Tibial artery (tissue), 4 donors: ENCODE measurements at regions not wholly inside any gene's neighbourhood (a gene's known extent, or its start where the extent isn't known, plus 50 kb on each side); places are given as distances from the start of the nearest gene placed in this dataset.
"Not testable (repeated sequence)": the region's sequence is repeated elsewhere in the genome, so short reads cannot be mapped to it uniquely, and the experiment has no call there.

ENCODE experiments used
- DNase-seq, 2 donors: peaks; one replicate each; pipeline ENCODE4 v3.0.0-alpha.2; 2019
- H3K27ac ChIP-seq, 2 donors: fragments of 200-600 bp; sonication (generic) in 1 of 2; 1 replicate in 1 of 2; 2 replicates in 1 of 2; pipeline ENCODE4 v1.5.1; 2018 to 2019; ENCODE audit warnings: mild to moderate bottlenecking in 1 of 2
- H3K27me3 ChIP-seq, 2 donors: fragments of 200-600 bp; sonication (generic) in 1 of 2; one replicate each; pipeline versions ENCODE4 v1.5.1 to v1.6.0; 2016 to 2019
- H3K36me3 ChIP-seq, 3 donors: fragments of 200-600 bp; sonication (generic) in 2 of 3; one replicate each; pipeline ENCODE4 v1.5.1; 2016 to 2019; ENCODE audit warnings: mild to moderate bottlenecking in 2 of 3
- H3K4me1 ChIP-seq, 4 donors: fragments of 200-600 bp; sonication (generic) in 2 of 4; 1 replicate in 3 of 4; 2 replicates in 1 of 4; pipeline ENCODE4 v1.5.1; 2016 to 2019
- H3K4me3 ChIP-seq, 2 donors: fragments of 200-600 bp; sonication (generic) in 1 of 2; 1 replicate in 1 of 2; 2 replicates in 1 of 2; pipeline ENCODE4 v1.5.1; 2018 to 2019; ENCODE audit warnings: mild to moderate bottlenecking in 2 of 2
- H3K9me3 ChIP-seq, 3 donors: fragments of 200-600 bp; sonication (generic) in 1 of 3; one replicate each; pipeline ENCODE4 v1.5.1; 2016 to 2019
- intact Hi-C: fragments of 100-400 bp; cut with DNase I; formaldehyde crosslinking; loops from one replicate; pipeline ENCODE4 v1.15.0; 2023; ENCODE audit warnings: low total_unique reads
- TF ChIP-seq, protein P1 (sequence below), 2 experiments: fragments of 200-600 bp in 1 of 2; fragments of 450-650 bp in 1 of 2; IDR thresholded peaks; one replicate each; pipeline ENCODE4 v1.5.1; 2017 to 2019; ENCODE audit warnings: antibody characterized with exemption in 2 of 2, mild to moderate bottlenecking in 1 of 2, moderate library complexity in 1 of 2

DNA sequence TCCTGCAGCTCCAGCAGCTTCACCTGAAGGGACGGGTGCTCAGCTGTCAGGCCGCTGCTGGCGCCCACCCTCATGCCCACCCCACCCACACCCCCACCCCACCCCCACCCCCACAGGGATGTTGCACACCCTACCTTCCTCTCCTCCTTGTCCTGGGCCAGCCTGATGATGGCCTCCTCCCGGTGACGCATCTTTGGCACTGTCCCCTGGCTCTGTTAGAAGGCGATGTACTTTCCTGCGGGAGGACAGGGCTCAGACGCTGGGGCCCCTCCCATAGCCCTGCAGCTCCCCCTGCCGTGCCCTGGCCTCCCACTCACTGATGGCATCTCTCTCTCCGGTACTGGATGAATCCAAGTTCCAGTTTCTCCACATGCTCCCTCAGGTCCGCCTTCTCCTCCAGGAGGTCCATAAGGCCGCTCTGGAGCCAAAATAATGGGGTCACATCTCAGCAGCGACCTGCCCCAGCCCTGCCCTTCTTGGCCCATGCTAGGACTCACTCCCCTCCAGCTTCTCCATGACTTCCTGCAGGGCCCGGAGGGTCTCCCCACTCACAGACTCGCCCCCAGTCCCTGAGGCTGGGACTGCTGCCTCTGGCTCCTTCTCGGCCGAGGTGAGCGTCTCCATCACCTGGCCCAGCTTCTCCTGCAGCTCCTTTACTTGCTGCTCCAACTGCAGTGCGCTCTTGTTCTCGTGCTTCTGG is 55.2 kb downstream of the GOLGA8B start:
- DNase-seq, intact Hi-C loops, H3K27ac ChIP-seq: not testable (repeated sequence)

DNA sequence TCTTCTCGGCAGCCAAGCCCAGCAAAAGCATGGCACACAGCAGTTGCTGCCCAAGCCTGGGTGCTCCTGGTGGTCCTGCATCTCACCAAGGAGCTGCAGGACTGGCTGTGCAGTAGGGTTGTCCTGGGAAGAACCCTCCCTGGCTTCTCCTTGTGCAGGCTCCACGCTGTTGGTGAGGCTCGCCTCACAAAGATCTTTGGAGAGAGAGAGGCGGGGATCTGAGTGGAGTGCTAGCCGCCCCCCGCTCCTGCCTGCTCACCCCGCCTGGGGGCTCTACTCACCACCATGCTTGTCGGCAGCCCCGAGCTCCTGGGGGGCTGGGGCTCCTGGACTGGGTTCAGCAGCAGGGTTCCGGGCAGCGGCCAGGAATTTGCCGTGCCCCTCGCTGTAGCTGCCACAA is 55.8 kb downstream of the GOLGA8B start:
- H3K36me3 ChIP-seq, H3K9me3 ChIP-seq, DNase-seq, intact Hi-C loops, H3K4me3 ChIP-seq, H3K4me1 ChIP-seq, H3K27me3 ChIP-seq, H3K27ac ChIP-seq: not testable (repeated sequence)

More for the DNA sequence above, 55.2 kb downstream of the GOLGA8B start:
- H3K27me3 ChIP-seq, H3K4me1 ChIP-seq, H3K36me3 ChIP-seq, H3K4me3 ChIP-seq, H3K9me3 ChIP-seq: not testable (repeated sequence)

DNA sequence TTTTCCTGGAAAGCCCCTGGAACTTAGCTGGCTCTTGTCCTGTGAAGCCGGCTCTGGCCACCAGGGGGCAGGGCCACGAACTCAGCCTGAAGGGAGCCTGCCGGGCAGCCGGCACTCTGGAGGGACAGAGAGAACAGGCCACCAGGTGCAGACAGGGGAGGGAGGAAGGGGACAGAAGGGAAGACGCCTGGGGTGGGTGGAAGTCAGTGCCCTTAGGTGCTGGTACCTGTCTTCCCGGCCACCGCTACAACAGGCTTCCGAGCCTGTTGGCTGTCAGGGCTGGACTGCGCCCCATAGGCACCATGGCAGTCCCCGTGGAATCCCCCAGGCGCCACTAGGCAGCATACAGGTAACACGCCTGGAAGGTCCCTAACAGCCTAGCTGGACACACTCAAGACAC is 59.6 kb downstream of the GOLGA8B start:
- intact Hi-C loops, H3K9me3 ChIP-seq, H3K4me3 ChIP-seq, H3K4me1 ChIP-seq, DNase-seq, H3K36me3 ChIP-seq, H3K27me3 ChIP-seq, H3K27ac ChIP-seq: not testable (repeated sequence)

DNA sequence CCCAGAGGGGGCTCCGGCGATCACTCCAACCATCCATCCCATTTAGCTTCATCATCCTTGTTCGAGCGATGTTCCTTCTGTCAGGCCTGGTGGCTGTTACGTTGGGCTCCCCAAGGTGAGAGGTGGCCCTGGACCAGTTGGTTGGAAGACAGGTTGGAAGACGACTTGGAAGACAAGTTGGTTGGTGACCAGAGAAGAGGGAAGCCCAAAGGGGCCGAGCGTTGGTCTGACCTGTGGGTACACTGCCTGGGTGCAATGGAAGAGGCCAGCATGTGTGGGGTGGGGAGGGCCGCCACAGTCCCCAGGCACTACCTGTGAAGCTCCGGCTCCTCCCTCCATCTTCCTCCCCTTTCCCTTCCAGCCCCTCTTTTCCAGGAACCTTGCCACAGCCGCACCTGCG is 60.9 kb downstream of the GOLGA8B start:
- DNase-seq, H3K27ac ChIP-seq, H3K9me3 ChIP-seq, H3K36me3 ChIP-seq, H3K4me3 ChIP-seq, H3K4me1 ChIP-seq, H3K27me3 ChIP-seq, intact Hi-C loops: not testable (repeated sequence)

DNA sequence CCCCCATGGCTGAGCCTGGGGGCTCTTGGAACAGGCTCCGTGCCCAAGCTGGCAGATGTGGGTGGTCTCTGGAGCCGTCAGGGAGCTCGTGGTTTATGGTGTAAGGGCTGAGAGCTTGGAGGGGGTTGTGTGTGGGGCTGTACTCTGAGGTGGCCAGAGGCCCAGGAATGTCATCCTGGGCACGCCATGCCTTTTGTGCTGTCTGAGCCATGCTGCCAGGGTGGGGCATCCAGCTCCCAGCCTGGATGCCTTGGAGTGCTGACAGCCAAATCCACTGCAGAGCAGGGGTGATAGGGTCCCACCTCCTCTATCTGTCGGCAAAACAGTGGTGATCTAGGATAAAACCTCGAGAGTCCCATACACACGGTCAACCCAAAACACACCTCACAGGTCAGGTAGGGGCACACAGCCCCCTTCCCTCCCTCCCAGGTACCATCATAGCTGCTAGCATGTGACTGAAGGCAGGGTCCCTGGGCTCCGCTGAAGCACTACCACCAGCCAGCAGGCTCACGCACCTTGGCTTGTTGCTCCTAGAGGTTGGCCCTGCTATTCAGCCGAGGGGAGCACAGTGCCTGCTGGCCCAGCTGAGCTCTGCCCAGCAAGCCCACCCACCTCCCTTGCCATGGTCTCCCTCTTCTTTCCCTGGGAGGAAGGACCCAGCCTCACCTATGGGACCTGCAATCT is 61.5 kb downstream of the GOLGA8B start:
- H3K36me3 ChIP-seq, H3K4me3 ChIP-seq, intact Hi-C loops, H3K9me3 ChIP-seq, H3K4me1 ChIP-seq, DNase-seq, H3K27ac ChIP-seq, H3K27me3 ChIP-seq: not testable (repeated sequence)

DNA sequence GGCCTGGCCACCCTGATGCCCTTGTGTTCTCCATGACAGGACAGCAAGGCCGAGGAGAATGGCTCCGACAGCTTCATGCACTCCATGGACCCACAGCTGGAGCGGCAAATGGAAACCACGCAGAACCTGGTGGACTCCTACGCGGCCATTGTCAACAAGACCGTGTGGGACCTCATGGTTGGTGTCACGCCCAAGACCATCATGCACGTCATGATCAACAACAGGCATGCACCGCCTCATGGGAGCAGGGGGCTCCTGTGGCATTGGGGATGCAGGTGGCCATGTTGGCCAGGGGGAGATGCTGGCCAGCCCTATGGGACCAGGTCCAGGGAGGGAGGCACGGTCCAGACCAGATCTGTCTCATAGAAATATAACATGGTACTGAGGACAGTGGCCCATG is 62.9 kb downstream of the GOLGA8B start:
- Histone ChIP-seq H3K27ac (no peak overlapping the region), H3K9me3 (no peaks in the 10 kb centered on the region)
- intact Hi-C loops: no loop called here

DNA sequence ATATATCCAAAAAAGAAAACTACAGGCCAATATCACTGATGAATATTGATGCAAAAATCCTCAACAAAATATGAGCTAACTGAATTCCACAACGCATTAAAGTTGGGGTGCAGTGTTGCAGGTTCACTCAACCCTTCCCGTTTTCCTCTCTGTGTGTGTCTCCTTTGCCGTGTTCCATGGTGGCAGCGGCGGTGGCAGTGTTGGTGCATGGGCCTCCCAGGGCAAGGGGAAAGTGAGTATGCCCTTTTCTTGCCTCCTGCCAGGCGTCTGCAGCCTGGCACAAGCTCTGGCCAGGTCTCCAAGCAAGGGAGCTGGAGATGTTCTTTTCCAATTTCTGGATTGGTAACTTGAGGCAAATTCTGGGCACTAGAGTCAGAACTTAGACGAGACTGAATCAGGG is 63.4 kb downstream of the GOLGA8B start:
- H3K9me3 ChIP-seq, H3K4me1 ChIP-seq, H3K27ac ChIP-seq, H3K36me3 ChIP-seq, intact Hi-C loops, DNase-seq, H3K4me3 ChIP-seq, H3K27me3 ChIP-seq: not testable (repeated sequence)

More for the DNA sequence above, 62.9 kb downstream of the GOLGA8B start:
- no peaks in the 10 kb centered on the region for H3K4me1 ChIP-seq
- no peak for DNase-seq
- no peaks in the 10 kb centered on the region for H3K27me3 ChIP-seq
- TF ChIP-seq, protein P1, sequence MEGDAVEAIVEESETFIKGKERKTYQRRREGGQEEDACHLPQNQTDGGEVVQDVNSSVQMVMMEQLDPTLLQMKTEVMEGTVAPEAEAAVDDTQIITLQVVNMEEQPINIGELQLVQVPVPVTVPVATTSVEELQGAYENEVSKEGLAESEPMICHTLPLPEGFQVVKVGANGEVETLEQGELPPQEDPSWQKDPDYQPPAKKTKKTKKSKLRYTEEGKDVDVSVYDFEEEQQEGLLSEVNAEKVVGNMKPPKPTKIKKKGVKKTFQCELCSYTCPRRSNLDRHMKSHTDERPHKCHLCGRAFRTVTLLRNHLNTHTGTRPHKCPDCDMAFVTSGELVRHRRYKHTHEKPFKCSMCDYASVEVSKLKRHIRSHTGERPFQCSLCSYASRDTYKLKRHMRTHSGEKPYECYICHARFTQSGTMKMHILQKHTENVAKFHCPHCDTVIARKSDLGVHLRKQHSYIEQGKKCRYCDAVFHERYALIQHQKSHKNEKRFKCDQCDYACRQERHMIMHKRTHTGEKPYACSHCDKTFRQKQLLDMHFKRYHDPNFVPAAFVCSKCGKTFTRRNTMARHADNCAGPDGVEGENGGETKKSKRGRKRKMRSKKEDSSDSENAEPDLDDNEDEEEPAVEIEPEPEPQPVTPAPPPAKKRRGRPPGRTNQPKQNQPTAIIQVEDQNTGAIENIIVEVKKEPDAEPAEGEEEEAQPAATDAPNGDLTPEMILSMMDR (IDR thresholded peaks at IDR 0.05): no peak
- no peak overlapping the region for H3K4me3 ChIP-seq
- no peaks in the 10 kb centered on the region for H3K36me3 ChIP-seq

DNA sequence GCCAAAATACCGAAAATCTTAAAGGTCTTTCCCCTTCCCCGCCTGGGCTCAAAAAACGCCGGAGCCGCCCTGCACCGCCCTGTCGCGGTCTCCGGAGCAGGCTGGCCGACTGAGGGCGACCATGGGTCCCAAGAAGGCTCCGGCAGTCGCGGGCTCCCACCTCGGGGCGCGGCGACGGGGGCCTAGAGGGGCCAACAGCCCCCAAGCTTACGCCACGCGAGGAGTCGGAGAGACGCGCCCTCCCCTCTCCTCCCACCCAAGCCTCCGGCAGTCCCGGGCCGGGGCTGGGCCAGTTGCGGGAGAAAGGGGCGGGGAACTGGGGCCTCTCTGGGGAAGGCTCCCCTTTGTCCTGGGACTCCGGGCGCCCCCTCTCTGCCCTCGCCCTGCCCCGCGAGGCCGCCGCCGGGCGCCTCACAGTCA is 69.2 kb downstream of the GOLGA8B start:
- Histone ChIP-seq H3K9me3 (no peaks in the 10 kb centered on the region), H3K27me3 (no peaks in the 10 kb centered on the region), H3K36me3 (no peaks in the 10 kb centered on the region), H3K4me3 (peak overlapping the region; percentile 57 to 82), H3K27ac (peak overlapping the region; percentile 38 to 52), H3K4me1 (peaks cover 0 to 16% (median 11%) of the 10 kb centered on the region in 4 donors)
- intact Hi-C loops: loop anchor here (10.0 kb wide), 1 partner anchor 71 kb away; the partner anchor contains the start of gene GOLGA8B
- TF ChIP-seq, protein P1 (IDR thresholded peaks at IDR 0.05): no peak
- DNase-seq: no peak
